Astrocyte of the spinal cord (primary cell): ENCODE measurements at regions not wholly inside any gene's neighbourhood (a gene's known extent, or its start where the extent isn't known, plus 50 kb on each side); places are given as distances from the start of the nearest gene placed in this dataset.

Experiments used
- DNase-seq: peaks from one replicate; pipeline ENCODE4 v3.0.0; 2011; ENCODE audit warnings: low read depth, low spot score
- H3K4me3 ChIP-seq: 2 replicates; pipeline ENCODE4 v1.5.1; 2011; ENCODE audit warnings: low read depth, mild to moderate bottlenecking, low read length, moderate library complexity
- CTCF ChIP-seq: IDR thresholded peaks from 2 replicates; pipeline ENCODE4 v1.5.1; 2012; ENCODE audit warnings: low read depth, mild to moderate bottlenecking, low read length, inconsistent platforms
- in situ Hi-C: cut with HindIII; loops from 2 replicates; pipeline ENCODE4 v1.10.0; 2017; ENCODE audit warnings: low sequenced_read_pairs

GRCh38 chrX:13472975-13473374 is 96.4 kb upstream of the EGFL6 start:
- DNase-seq, result no peak
- in situ Hi-C loops, result no loop called here
- H3K4me3 ChIP-seq, result no peak overlapping the region
- TF ChIP-seq CTCF, result peak; percentile 23

- in situ Hi-C loops, result no loop called here
- H3K4me3 ChIP-seq, result no peak overlapping the region
- DNase-seq, result no peak
- TF ChIP-seq CTCF, result no peak
These were observed 98.1 kb upstream of the EGFL6 start for GRCh38 chrX:13471269-13471668.

GRCh38 chrX:13470685-13470977 is 98.8 kb upstream of the EGFL6 start:
- no peak overlapping the region for H3K4me3 ChIP-seq
- no peak for TF ChIP-seq CTCF
- in situ Hi-C loops, result no loop called here
- DNase-seq, result no peak

GRCh38 chrX:13469963-13470684 is 99.3 kb upstream of the EGFL6 start:
- no peak for TF ChIP-seq CTCF
- DNase-seq, result no peak
- in situ Hi-C loops, result no loop called here
- no peak overlapping the region for H3K4me3 ChIP-seq

- TF ChIP-seq CTCF, result no peak
- in situ Hi-C loops, result no loop called here
- H3K4me3 ChIP-seq, result no peak overlapping the region
- no peak for DNase-seq
These were observed 101.3 kb upstream of the EGFL6 start for GRCh38 chrX:13468096-13468495.

GRCh38 chrX:13467243-13467642 is 102.2 kb upstream of the EGFL6 start:
- no peak overlapping the region for H3K4me3 ChIP-seq
- DNase-seq, result no peak
- in situ Hi-C loops, result no loop called here
- TF ChIP-seq CTCF, result no peak
